Rectal smooth muscle tissue (tissue), 1 donor: ENCODE measurements at regions not wholly inside any gene's neighbourhood (a gene's known extent, or its start where the extent isn't known, plus 50 kb on each side); places are given as distances from the start of the nearest gene placed in this dataset.

Source experiments
- H3K27ac ChIP-seq: one replicate; pipeline ENCODE4 v1.7.0; 2013; ENCODE audit warnings: low read depth, low read length, inconsistent platforms
- H3K27me3 ChIP-seq: one replicate; pipeline ENCODE4 v1.7.0; 2013; ENCODE audit warnings: low read length; ENCODE audit not compliant: control insufficient read depth, insufficient read depth
- H3K36me3 ChIP-seq: one replicate; pipeline ENCODE4 v1.7.0; 2013; ENCODE audit warnings: low read length; ENCODE audit not compliant: control insufficient read depth, insufficient read depth
- H3K4me1 ChIP-seq: one replicate; pipeline ENCODE4 v1.7.0; 2013; ENCODE audit warnings: low read length; ENCODE audit not compliant: control insufficient read depth, insufficient read depth
- H3K4me3 ChIP-seq: one replicate; pipeline ENCODE4 v1.7.0; 2013; ENCODE audit warnings: low read length
- H3K9ac ChIP-seq: one replicate; pipeline ENCODE4 v1.7.0; 2013; ENCODE audit warnings: low read length

- Histone ChIP-seq H3K27ac (no peak overlapping the region), H3K4me3 (no peak overlapping the region), H3K36me3 (no peaks in the 10 kb centered on the region), H3K27me3 (no peaks in the 10 kb centered on the region), H3K4me1 (no peaks in the 10 kb centered on the region), H3K9ac (no peak overlapping the region)
These were observed 180.8 kb downstream of the GAS1 start for GRCh38 chr9:86766511-86766910.

- no peak overlapping the region for H3K4me3 ChIP-seq
- H3K27ac ChIP-seq = no peak overlapping the region
- H3K9ac ChIP-seq = no peak overlapping the region
- no peaks in the 10 kb centered on the region for H3K4me1 ChIP-seq
- no peaks in the 10 kb centered on the region for H3K36me3 ChIP-seq
- H3K27me3 ChIP-seq = no peaks in the 10 kb centered on the region
These were observed 181.4 kb downstream of the GAS1 start for GRCh38 chr9:86765746-86766430.

- H3K4me1 ChIP-seq = no peaks in the 10 kb centered on the region
These were observed 182.5 kb downstream of the GAS1 start for GRCh38 chr9:86764671-86765343.

GRCh38 chr9:86764221-86764624, 183.1 kb downstream of the GAS1 start:
- Histone ChIP-seq H3K27ac (no peak overlapping the region), H3K9ac (no peak overlapping the region), H3K4me1 (no peaks in the 10 kb centered on the region), H3K36me3 (no peaks in the 10 kb centered on the region), H3K4me3 (no peak overlapping the region), H3K27me3 (no peaks in the 10 kb centered on the region)

More at GRCh38 chr9:86764671-86765343, 182.5 kb downstream of the GAS1 start:
- Histone ChIP-seq H3K9ac (no peak overlapping the region), H3K27ac (no peak overlapping the region), H3K36me3 (no peaks in the 10 kb centered on the region), H3K27me3 (no peaks in the 10 kb centered on the region), H3K4me3 (no peak overlapping the region)

GRCh38 chr9:86763791-86764190, 183.5 kb downstream of the GAS1 start:
- no peak overlapping the region for H3K4me3 ChIP-seq
- no peak overlapping the region for H3K27ac ChIP-seq
- no peaks in the 10 kb centered on the region for H3K4me1 ChIP-seq
- H3K27me3 ChIP-seq = no peaks in the 10 kb centered on the region
- H3K36me3 ChIP-seq = no peaks in the 10 kb centered on the region
- H3K9ac ChIP-seq = no peak overlapping the region

GRCh38 chr9:86757382-86757720, 190.0 kb downstream of the GAS1 start:
- Histone ChIP-seq H3K4me3 (no peak overlapping the region), H3K27ac (no peak overlapping the region), H3K36me3 (no peaks in the 10 kb centered on the region), H3K4me1 (no peaks in the 10 kb centered on the region), H3K27me3 (no peaks in the 10 kb centered on the region), H3K9ac (no peak overlapping the region)

- no peaks in the 10 kb centered on the region for H3K4me1 ChIP-seq
- H3K4me3 ChIP-seq = no peak overlapping the region
- no peaks in the 10 kb centered on the region for H3K36me3 ChIP-seq
- no peak overlapping the region for H3K9ac ChIP-seq
- no peaks in the 10 kb centered on the region for H3K27me3 ChIP-seq
- H3K27ac ChIP-seq = no peak overlapping the region
These were observed 190.5 kb downstream of the GAS1 start for GRCh38 chr9:86756576-86757381.

GRCh38 chr9:86755561-86755941, 191.8 kb downstream of the GAS1 start:
- Histone ChIP-seq H3K27me3 (no peaks in the 10 kb centered on the region), H3K4me3 (no peak overlapping the region), H3K27ac (no peak overlapping the region), H3K9ac (no peak overlapping the region), H3K4me1 (peaks cover under 1% of the 10 kb centered on the region), H3K36me3 (no peaks in the 10 kb centered on the region)

GRCh38 chr9:86754581-86755560, 192.4 kb downstream of the GAS1 start:
- Histone ChIP-seq H3K27ac (no peak overlapping the region), H3K27me3 (no peaks in the 10 kb centered on the region), H3K4me3 (no peak overlapping the region), H3K9ac (no peak overlapping the region), H3K36me3 (no peaks in the 10 kb centered on the region), H3K4me1 (peaks cover 7% of the 10 kb centered on the region)

GRCh38 chr9:86753836-86754235, 193.5 kb downstream of the GAS1 start:
- no peaks in the 10 kb centered on the region for H3K27me3 ChIP-seq
- no peak overlapping the region for H3K27ac ChIP-seq
- no peaks in the 10 kb centered on the region for H3K36me3 ChIP-seq
- H3K9ac ChIP-seq = no peak overlapping the region
- peaks cover 9% of the 10 kb centered on the region for H3K4me1 ChIP-seq
- no peak overlapping the region for H3K4me3 ChIP-seq

GRCh38 chr9:86752733-86753132, 194.6 kb downstream of the GAS1 start:
- H3K9ac ChIP-seq = no peak overlapping the region
- H3K4me1 ChIP-seq = peaks cover 9% of the 10 kb centered on the region
- no peak overlapping the region for H3K4me3 ChIP-seq
- no peaks in the 10 kb centered on the region for H3K36me3 ChIP-seq
- no peaks in the 10 kb centered on the region for H3K27me3 ChIP-seq
- H3K27ac ChIP-seq = no peak overlapping the region

- Histone ChIP-seq H3K27ac (no peak overlapping the region), H3K36me3 (no peaks in the 10 kb centered on the region), H3K27me3 (no peaks in the 10 kb centered on the region), H3K4me3 (no peak overlapping the region), H3K4me1 (peaks cover 9% of the 10 kb centered on the region), H3K9ac (no peak overlapping the region)
These were observed 195.3 kb downstream of the GAS1 start for GRCh38 chr9:86751956-86752355.
